HEK293 (cell line): ENCODE measurements at regions not wholly inside any gene's neighbourhood (a gene's known extent, or its start where the extent isn't known, plus 50 kb on each side); places are given as distances from the start of the nearest gene placed in this dataset.

Experiments
- CTCF ChIA-PET: fragments of 350-600 bp; formaldehyde crosslinking; extraction: SDS; loops from one replicate; lab custom pipeline; 2021; ENCODE audit warnings: antibody characterized with exemption; lab: Yijun Ruan, JAX
- POLR2A ChIA-PET: fragments of 300-600 bp; formaldehyde crosslinking; extraction: SDS; loops from one replicate; lab custom pipeline; 2020; ENCODE audit warnings: antibody characterized with exemption, inconsistent platforms; lab: Yijun Ruan, JAX
- H3K27ac ChIP-seq: fragments of 200-500 bp; sonication (Bioruptor generic); 2 replicates; pipeline ENCODE4 v1.5.1; 2014; ENCODE audit warnings: low read depth, low read length, control low read depth, inconsistent platforms; ENCODE audit errors: extremely low read depth
- H3K36me3 ChIP-seq, 2 experiments: fragments of 200-500 bp in 1 of 2; sonication (Bioruptor generic) in 1 of 2; 1 replicate in 1 of 2; 2 replicates in 1 of 2; pipeline ENCODE4 v1.5.1; 2014 to 2017; ENCODE audit warnings: inconsistent platforms in 2 of 2, low read length in 2 of 2; ENCODE audit not compliant: control insufficient read depth in 2 of 2, insufficient read depth in 1 of 2
- H3K4me1 ChIP-seq: fragments of 200-500 bp; sonication (Bioruptor generic); 2 replicates; pipeline ENCODE4 v1.5.1; 2014; ENCODE audit warnings: mild to moderate bottlenecking, low read length, inconsistent platforms; ENCODE audit not compliant: control insufficient read depth, insufficient read depth
- H3K4me3 ChIP-seq: 2 replicates; pipeline ENCODE4 v1.5.1; 2011; ENCODE audit warnings: low read depth, mild to moderate bottlenecking, control low read depth, low read length, moderate library complexity
- H3K9me3 ChIP-seq: fragments of 200-500 bp; sonication (Bioruptor generic); 2 replicates; pipeline ENCODE4 v1.5.1; 2014; ENCODE audit warnings: low read depth, low read length, inconsistent platforms; ENCODE audit not compliant: control insufficient read depth, insufficient read depth
- HOXA7 ChIP-seq: sonication (generic); formaldehyde crosslinking; IDR thresholded peaks from 2 replicates; pipeline ENCODE4 v1.8.1; 2022; ENCODE audit warnings: missing genetic modification reagents, borderline replicate concordance
- SETDB1 ChIP-seq: IDR thresholded peaks from one replicate; pipeline ENCODE4 v1.6.1; 2017; ENCODE audit warnings: mild to moderate bottlenecking, low read length, moderate library complexity, mixed read lengths; ENCODE audit not compliant: insufficient read length
- YY2 ChIP-seq: fragments of 450-650 bp; formaldehyde crosslinking; IDR thresholded peaks from 2 replicates; pipeline ENCODE4 v1.5.1; 2016; ENCODE audit warnings: missing biosample characterization, missing genetic modification characterization
- ZNF121 ChIP-seq: fragments of 450-650 bp; formaldehyde crosslinking; IDR thresholded peaks from 2 replicates; pipeline ENCODE4 v1.5.1; 2016; ENCODE audit warnings: missing biosample characterization, missing genetic modification characterization
- ZNF211 ChIP-seq: fragments of 450-650 bp; formaldehyde crosslinking; IDR thresholded peaks from 2 replicates; pipeline ENCODE4 v1.5.1; 2016; ENCODE audit warnings: low read depth, missing biosample characterization, missing genetic modification characterization
- ZNF354C ChIP-seq: fragments of 450-650 bp; formaldehyde crosslinking; IDR thresholded peaks from 2 replicates; pipeline ENCODE4 v1.5.1; 2016; ENCODE audit warnings: missing biosample characterization, missing genetic modification characterization, low read depth, borderline replicate concordance
- ZNF37A ChIP-seq: fragments of 450-650 bp; IDR thresholded peaks from 2 replicates; pipeline ENCODE4 v1.5.1; 2018; ENCODE audit warnings: missing biosample characterization, missing genetic modification characterization
- ZNF48 ChIP-seq: fragments of 450-650 bp; formaldehyde crosslinking; IDR thresholded peaks from 2 replicates; pipeline ENCODE4 v1.5.1; 2016; ENCODE audit warnings: missing biosample characterization, missing genetic modification characterization
- ZNF558 ChIP-seq: fragments of 450-650 bp; formaldehyde crosslinking; IDR thresholded peaks from 2 replicates; pipeline ENCODE4 v1.5.1; 2016; ENCODE audit warnings: missing biosample characterization, missing genetic modification characterization
- ZNF670 ChIP-seq: fragments of 450-650 bp; formaldehyde crosslinking; IDR thresholded peaks from 2 replicates; pipeline ENCODE4 v1.5.1; 2016; ENCODE audit warnings: missing biosample characterization, missing genetic modification characterization, low read depth
- TF ChIP-seq, protein P1 (sequence below): fragments of 450-650 bp; formaldehyde crosslinking; IDR thresholded peaks from 2 replicates; pipeline ENCODE4 v1.5.1; 2016; ENCODE audit warnings: missing biosample characterization, missing genetic modification characterization
- TF ChIP-seq, protein P2 (sequence below): fragments of 450-650 bp; formaldehyde crosslinking; IDR thresholded peaks from 2 replicates; pipeline ENCODE4 v1.5.1; 2016; ENCODE audit warnings: missing biosample characterization, missing genetic modification characterization
- TF ChIP-seq, protein P3 (sequence below): fragments of 450-650 bp; formaldehyde crosslinking; IDR thresholded peaks from 2 replicates; pipeline ENCODE4 v1.5.1; 2016; ENCODE audit warnings: missing biosample characterization, missing genetic modification characterization
- TF ChIP-seq, protein P4 (sequence below): sonication (generic); formaldehyde crosslinking; IDR thresholded peaks from 2 replicates; pipeline ENCODE4 v1.8.1; 2022; ENCODE audit warnings: mild to moderate bottlenecking, moderate library complexity, missing genetic modification reagents
- TF ChIP-seq, protein P5 (sequence below): fragments of 450-650 bp; formaldehyde crosslinking; IDR thresholded peaks from 2 replicates; pipeline ENCODE4 v1.5.1; 2016; ENCODE audit warnings: missing biosample characterization, missing genetic modification characterization
- TF ChIP-seq, protein P6 (sequence below): fragments of 450-650 bp; formaldehyde crosslinking; IDR thresholded peaks from 2 replicates; pipeline ENCODE4 v1.5.1; 2017; ENCODE audit warnings: missing biosample characterization, missing genetic modification characterization

DNA sequence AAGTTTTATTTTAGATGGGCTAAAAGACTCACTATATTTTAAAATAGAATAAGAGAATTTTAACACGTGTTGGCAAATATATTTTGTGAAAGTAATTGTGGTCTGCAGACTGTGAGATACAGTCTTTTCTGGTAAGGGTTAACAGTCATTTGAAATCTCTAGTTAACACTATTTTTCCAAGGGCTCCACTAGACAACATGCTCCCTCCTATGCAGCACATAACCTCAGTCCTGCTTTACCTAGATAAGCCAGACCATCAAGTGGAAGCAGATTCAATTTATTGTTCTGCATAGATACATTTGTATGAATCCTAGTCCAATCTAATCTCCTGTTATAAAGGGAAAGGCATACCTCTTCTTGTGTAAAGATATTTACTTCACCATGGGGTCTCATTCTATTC lies 133.2 kb upstream of the CT83 start:
- H3K9me3 ChIP-seq, result no peaks in the 10 kb centered on the region
- POLR2A ChIA-PET, result no interaction called here
- H3K4me3 ChIP-seq, result no peak overlapping the region
- TF ChIP-seq SETDB1 (no peak), ZNF354C (no peak), HOXA7 (CRISPR knock-in tag) (no peak), ZNF121 (tag by site-specific recombination) (no peak), YY2 (no peak), ZNF37A (no peak), ZNF670 (tag by site-specific recombination) (no peak), ZNF211 (tag by site-specific recombination) (no peak), ZNF558 (no peak), ZNF48 (tag by site-specific recombination) (no peak)
- TF ChIP-seq, protein P1, sequence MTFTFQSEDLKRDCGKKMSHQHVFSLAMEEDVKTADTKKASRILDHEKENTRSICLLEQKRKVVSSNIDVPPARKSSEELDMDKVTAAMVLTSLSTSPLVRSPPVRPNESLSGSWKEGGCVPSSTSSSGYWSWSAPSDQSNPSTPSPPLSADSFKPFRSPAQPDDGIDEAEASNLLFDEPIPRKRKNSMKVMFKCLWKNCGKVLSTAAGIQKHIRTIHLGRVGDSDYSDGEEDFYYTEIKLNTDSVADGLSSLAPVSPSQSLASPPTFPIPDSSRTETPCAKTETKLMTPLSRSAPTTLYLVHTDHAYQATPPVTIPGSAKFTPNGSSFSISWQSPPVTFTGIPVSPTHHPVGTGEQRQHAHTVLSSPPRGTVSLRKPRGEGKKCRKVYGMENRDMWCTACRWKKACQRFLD (tag by site-specific recombination), result no peak
- TF ChIP-seq, protein P2, sequence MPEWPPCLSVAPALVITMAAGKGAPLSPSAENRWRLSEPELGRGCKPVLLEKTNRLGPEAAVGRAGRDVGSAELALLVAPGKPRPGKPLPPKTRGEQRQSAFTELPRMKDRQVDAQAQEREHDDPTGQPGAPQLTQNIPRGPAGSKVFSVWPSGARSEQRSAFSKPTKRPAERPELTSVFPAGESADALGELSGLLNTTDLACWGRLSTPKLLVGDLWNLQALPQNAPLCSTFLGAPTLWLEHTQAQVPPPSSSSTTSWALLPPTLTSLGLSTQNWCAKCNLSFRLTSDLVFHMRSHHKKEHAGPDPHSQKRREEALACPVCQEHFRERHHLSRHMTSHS, result no peak
- TF ChIP-seq, protein P3, sequence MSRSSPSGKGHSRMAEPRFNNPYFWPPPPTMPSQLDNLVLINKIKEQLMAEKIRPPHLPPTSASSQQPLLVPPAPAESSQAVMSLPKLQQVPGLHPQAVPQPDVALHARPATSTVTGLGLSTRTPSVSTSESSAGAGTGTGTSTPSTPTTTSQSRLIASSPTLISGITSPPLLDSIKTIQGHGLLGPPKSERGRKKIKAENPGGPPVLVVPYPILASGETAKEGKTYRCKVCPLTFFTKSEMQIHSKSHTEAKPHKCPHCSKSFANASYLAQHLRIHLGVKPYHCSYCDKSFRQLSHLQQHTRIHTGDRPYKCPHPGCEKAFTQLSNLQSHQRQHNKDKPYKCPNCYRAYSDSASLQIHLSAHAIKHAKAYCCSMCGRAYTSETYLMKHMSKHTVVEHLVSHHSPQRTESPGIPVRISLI (tag by site-specific recombination), result no peak
- TF ChIP-seq, protein P4, sequence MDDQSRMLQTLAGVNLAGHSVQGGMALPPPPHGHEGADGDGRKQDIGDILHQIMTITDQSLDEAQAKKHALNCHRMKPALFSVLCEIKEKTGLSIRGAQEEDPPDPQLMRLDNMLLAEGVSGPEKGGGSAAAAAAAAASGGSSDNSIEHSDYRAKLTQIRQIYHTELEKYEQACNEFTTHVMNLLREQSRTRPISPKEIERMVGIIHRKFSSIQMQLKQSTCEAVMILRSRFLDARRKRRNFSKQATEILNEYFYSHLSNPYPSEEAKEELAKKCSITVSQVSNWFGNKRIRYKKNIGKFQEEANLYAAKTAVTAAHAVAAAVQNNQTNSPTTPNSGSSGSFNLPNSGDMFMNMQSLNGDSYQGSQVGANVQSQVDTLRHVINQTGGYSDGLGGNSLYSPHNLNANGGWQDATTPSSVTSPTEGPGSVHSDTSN (CRISPR knock-in tag), result no peak
- TF ChIP-seq, protein P5, sequence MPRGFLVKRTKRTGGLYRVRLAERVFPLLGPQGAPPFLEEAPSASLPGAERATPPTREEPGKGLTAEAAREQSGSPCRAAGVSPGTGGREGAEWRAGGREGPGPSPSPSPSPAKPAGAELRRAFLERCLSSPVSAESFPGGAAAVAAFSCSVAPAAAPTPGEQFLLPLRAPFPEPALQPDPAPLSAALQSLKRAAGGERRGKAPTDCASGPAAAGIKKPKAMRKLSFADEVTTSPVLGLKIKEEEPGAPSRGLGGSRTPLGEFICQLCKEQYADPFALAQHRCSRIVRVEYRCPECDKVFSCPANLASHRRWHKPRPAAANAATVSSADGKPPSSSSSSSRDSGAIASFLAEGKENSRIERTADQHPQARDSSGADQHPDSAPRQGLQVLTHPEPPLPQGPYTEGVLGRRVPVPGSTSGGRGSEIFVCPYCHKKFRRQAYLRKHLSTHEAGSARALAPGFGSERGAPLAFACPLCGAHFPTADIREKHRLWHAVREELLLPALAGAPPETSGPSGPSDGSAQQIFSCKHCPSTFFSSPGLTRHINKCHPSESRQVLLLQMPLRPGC (tag by site-specific recombination), result no peak
- TF ChIP-seq, protein P6, sequence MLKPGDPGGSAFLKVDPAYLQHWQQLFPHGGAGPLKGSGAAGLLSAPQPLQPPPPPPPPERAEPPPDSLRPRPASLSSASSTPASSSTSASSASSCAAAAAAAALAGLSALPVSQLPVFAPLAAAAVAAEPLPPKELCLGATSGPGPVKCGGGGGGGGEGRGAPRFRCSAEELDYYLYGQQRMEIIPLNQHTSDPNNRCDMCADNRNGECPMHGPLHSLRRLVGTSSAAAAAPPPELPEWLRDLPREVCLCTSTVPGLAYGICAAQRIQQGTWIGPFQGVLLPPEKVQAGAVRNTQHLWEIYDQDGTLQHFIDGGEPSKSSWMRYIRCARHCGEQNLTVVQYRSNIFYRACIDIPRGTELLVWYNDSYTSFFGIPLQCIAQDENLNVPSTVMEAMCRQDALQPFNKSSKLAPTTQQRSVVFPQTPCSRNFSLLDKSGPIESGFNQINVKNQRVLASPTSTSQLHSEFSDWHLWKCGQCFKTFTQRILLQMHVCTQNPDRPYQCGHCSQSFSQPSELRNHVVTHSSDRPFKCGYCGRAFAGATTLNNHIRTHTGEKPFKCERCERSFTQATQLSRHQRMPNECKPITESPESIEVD (tag by site-specific recombination), result no peak
- TF ChIP-seq, all 188 proteins: peak for 0
- Histone ChIP-seq H3K36me3 (no peaks in the 10 kb centered on the region), H3K27ac (no peak overlapping the region), H3K4me1 (no peaks in the 10 kb centered on the region)
- CTCF ChIA-PET, result no interaction called here
